KMS-11 (cell line): ENCODE measurements at regions not wholly inside any gene's neighbourhood (a gene's known extent, or its start where the extent isn't known, plus 50 kb on each side); places are given as distances from the start of the nearest gene placed in this dataset.

Experiments
- H2AFZ ChIP-seq: fragments of 200-600 bp; sonication (generic); 2 replicates; pipeline ENCODE4 v1.6.1; 2016; ENCODE audit warnings: antibody characterized with exemption, mixed run types, low read depth
- H3K27ac ChIP-seq: fragments of 200-600 bp; sonication (generic); 2 replicates; pipeline ENCODE4 v1.6.1; 2016; ENCODE audit warnings: mild to moderate bottlenecking, mixed run types
- H3K27me3 ChIP-seq: fragments of 200-600 bp; sonication (generic); 2 replicates; pipeline ENCODE4 v1.6.1; 2017; ENCODE audit warnings: mild to moderate bottlenecking, low read depth, mixed run types, moderate library complexity; ENCODE audit not compliant: insufficient read depth
- H3K36me3 ChIP-seq: fragments of 200-600 bp; sonication (generic); 2 replicates; pipeline ENCODE4 v1.6.1; 2017; ENCODE audit warnings: mild to moderate bottlenecking, mixed run types; ENCODE audit not compliant: insufficient read depth
- H3K4me1 ChIP-seq: fragments of 200-600 bp; sonication (generic); 2 replicates; pipeline ENCODE4 v1.6.1; 2016; ENCODE audit warnings: mild to moderate bottlenecking, low read depth, mixed run types; ENCODE audit not compliant: poor library complexity, severe bottlenecking
- H3K4me2 ChIP-seq: fragments of 200-600 bp; sonication (generic); 2 replicates; pipeline ENCODE4 v1.7.0; 2016; ENCODE audit warnings: mild to moderate bottlenecking, mixed run types
- H3K4me3 ChIP-seq: fragments of 200-600 bp; sonication (generic); IDR thresholded peaks from 2 replicates; pipeline ENCODE4 v1.6.1; 2017; ENCODE audit warnings: low read depth, low read length, mixed read lengths; ENCODE audit not compliant: insufficient read depth
- H3K79me2 ChIP-seq: fragments of 200-600 bp; sonication (generic); 2 replicates; pipeline ENCODE4 v1.6.1; 2016; ENCODE audit warnings: low read depth, mixed run types; ENCODE audit not compliant: insufficient read depth
- H3K9ac ChIP-seq: fragments of 200-600 bp; sonication (generic); 2 replicates; pipeline ENCODE4 v1.6.1; 2016; ENCODE audit warnings: mild to moderate bottlenecking, mixed run types
- H4K20me1 ChIP-seq: fragments of 200-600 bp; sonication (generic); 2 replicates; pipeline ENCODE4 v1.6.1; 2016; ENCODE audit warnings: mild to moderate bottlenecking, mixed run types; ENCODE audit not compliant: insufficient read depth
- TF ChIP-seq, protein P1 (sequence below): fragments of 200-600 bp; sonication (generic); conservative IDR thresholded peaks from 2 replicates; pipeline ENCODE4 v1.6.1; 2017; ENCODE audit warnings: low read depth, mild to moderate bottlenecking, antibody characterized with exemption, low read length, moderate library complexity, mixed read lengths

DNA sequence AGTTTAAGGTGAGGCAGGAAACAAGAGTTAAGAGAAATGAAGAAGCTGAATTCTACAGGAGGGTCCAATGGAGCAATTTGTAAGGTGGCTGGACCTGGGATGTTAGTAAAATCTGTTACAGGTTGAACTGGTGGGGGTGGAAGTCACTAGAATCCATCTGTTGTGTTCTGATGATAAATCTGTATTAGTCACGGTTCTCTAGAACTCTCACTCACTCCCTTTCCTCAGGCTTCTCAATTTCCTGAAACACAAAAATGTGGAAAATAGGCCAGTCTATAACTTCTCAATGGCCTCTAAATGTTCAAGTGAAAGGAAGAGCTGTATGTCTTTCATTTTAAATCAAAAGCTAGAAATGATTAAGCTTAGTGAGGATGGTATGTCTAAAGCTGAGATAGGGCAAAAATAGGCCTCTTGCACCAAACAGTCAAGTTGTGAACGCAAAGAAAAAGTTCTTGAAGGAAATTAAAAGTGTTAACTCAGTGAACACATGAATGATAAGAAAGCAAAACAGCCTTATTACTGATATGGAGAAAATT lies 180.2 kb upstream of the CBLB start:
- Histone ChIP-seq H3K4me1 (no peaks in the 10 kb centered on the region), H3K79me2 (no peaks in the 10 kb centered on the region), H3K36me3 (no peaks in the 10 kb centered on the region), H3K4me2 (no peak overlapping the region), H2AFZ (no peak overlapping the region), H3K4me3 (no peak overlapping the region), H3K27me3 (no peaks in the 10 kb centered on the region), H3K9ac (no peak overlapping the region), H3K27ac (no peak overlapping the region), H4K20me1 (no peaks in the 10 kb centered on the region)
- TF ChIP-seq, protein P1, sequence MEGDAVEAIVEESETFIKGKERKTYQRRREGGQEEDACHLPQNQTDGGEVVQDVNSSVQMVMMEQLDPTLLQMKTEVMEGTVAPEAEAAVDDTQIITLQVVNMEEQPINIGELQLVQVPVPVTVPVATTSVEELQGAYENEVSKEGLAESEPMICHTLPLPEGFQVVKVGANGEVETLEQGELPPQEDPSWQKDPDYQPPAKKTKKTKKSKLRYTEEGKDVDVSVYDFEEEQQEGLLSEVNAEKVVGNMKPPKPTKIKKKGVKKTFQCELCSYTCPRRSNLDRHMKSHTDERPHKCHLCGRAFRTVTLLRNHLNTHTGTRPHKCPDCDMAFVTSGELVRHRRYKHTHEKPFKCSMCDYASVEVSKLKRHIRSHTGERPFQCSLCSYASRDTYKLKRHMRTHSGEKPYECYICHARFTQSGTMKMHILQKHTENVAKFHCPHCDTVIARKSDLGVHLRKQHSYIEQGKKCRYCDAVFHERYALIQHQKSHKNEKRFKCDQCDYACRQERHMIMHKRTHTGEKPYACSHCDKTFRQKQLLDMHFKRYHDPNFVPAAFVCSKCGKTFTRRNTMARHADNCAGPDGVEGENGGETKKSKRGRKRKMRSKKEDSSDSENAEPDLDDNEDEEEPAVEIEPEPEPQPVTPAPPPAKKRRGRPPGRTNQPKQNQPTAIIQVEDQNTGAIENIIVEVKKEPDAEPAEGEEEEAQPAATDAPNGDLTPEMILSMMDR: no peak

DNA sequence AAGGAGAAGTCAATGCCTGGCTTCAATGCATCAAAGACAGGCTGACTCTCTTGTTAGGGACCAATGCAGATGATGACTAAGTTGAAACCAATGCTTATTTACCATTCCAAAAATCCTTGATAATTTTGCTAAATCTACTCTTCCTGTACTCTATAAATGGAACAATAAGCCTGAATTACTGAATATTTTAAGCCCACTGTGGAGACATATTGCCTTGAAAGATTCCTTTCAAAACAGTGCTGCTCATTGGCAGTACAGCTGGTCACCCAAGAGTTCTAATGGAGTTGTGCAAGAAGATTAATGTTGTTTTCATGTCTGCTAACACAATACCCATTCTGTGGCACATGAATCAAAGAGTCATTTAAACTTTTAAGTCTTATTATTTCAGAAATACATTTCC lies 181.0 kb upstream of the CBLB start:
- TF ChIP-seq, protein P1: no peak
- no peaks in the 10 kb centered on the region for H3K79me2 ChIP-seq

DNA sequence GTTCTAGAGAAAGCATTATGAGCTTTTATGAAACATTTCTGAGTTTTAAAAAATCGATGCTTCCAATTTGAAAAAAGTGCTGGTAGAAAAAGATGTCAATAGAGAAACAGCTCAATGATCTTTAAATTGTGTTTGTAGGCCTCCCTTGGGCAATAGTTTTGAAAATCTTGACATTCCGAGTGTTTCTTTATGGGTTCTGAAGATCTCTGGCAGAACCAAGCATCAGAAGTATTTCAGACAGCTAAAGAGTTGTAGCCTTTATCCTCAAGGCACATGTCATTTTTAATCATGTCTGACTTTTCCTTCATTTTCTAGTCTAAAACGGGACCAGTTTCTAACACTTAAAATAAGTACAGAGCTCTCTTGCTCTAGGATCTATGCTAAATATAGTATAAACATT lies 188.1 kb upstream of the CBLB start:
- no peaks in the 10 kb centered on the region for H3K79me2 ChIP-seq
- H3K9ac ChIP-seq: no peak overlapping the region
- H3K4me3 ChIP-seq: no peak overlapping the region
- no peak overlapping the region for H2AFZ ChIP-seq
- no peak overlapping the region for H3K27ac ChIP-seq
- H3K36me3 ChIP-seq: no peaks in the 10 kb centered on the region
- H3K4me2 ChIP-seq: no peak overlapping the region
- no peaks in the 10 kb centered on the region for H4K20me1 ChIP-seq
- H3K27me3 ChIP-seq: no peaks in the 10 kb centered on the region
- TF ChIP-seq, protein P1: no peak
- no peaks in the 10 kb centered on the region for H3K4me1 ChIP-seq

More for the DNA sequence above, 181.0 kb upstream of the CBLB start:
- no peak overlapping the region for H3K27ac ChIP-seq
- no peak overlapping the region for H3K4me3 ChIP-seq
- H2AFZ ChIP-seq: no peak overlapping the region
- H3K4me2 ChIP-seq: no peak overlapping the region
- no peaks in the 10 kb centered on the region for H3K27me3 ChIP-seq
- H4K20me1 ChIP-seq: no peaks in the 10 kb centered on the region
- no peaks in the 10 kb centered on the region for H3K4me1 ChIP-seq
- H3K9ac ChIP-seq: no peak overlapping the region
- H3K36me3 ChIP-seq: no peaks in the 10 kb centered on the region

DNA sequence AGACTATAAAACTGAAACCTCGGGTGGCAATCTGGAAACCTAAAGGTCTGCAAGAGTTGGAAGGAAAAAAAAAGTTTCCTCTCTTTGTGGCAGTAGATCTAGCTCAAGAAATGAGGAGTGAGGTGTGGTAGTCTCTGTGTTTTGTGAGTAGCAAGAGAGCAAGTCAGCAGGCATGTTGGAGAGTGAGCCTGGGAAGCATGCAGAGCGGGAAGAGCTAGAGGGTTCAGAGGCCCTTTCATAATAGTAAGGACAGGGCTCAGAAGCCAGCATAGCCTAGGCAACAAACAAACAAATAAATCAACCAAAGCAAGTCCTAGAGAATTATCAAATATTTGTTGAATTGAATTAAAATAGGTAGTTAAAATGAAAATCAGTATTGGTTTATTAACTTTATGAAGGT lies 189.7 kb upstream of the CBLB start:
- Histone ChIP-seq H3K36me3 (no peaks in the 10 kb centered on the region), H3K4me2 (no peak overlapping the region), H2AFZ (no peak overlapping the region), H3K27me3 (no peaks in the 10 kb centered on the region), H3K4me3 (no peak overlapping the region), H3K4me1 (no peaks in the 10 kb centered on the region), H3K9ac (no peak overlapping the region), H4K20me1 (no peaks in the 10 kb centered on the region), H3K79me2 (no peaks in the 10 kb centered on the region), H3K27ac (no peak overlapping the region)
- TF ChIP-seq, protein P1: no peak
